Mesenchymal stem cell (in vitro differentiated cells and primary cell): ENCODE measurements at regions not wholly inside any gene's neighbourhood (a gene's known extent, or its start where the extent isn't known, plus 50 kb on each side); places are given as distances from the start of the nearest gene placed in this dataset.

Source experiments
- DNase-seq: peaks from one replicate; pipeline ENCODE4 v3.0.0-alpha.2; 2013
- H2AFZ ChIP-seq: one replicate; pipeline ENCODE4 v1.6.1; 2013; ENCODE audit warnings: low read depth, mild to moderate bottlenecking, control low read depth, inconsistent platforms, low read length, moderate library complexity
- H2AK5ac ChIP-seq: 2 replicates; pipeline ENCODE4 v1.6.1; 2013; ENCODE audit warnings: low read length, moderate library complexity, mild to moderate bottlenecking, inconsistent platforms; ENCODE audit not compliant: severe bottlenecking
- H2BK120ac ChIP-seq: one replicate; pipeline ENCODE4 v1.6.1; 2013; ENCODE audit warnings: low read depth, mild to moderate bottlenecking, inconsistent platforms, low read length, moderate library complexity
- H2BK12ac ChIP-seq, 2 experiments: one replicate each; pipeline ENCODE4 v1.6.1; 2013; ENCODE audit warnings: inconsistent platforms in 2 of 2, low read length in 2 of 2, mild to moderate bottlenecking in 2 of 2, moderate library complexity in 2 of 2, control low read depth in 1 of 2
- H2BK15ac ChIP-seq: one replicate; pipeline ENCODE4 v1.6.1; 2013; ENCODE audit warnings: mild to moderate bottlenecking, low read depth, inconsistent platforms; ENCODE audit not compliant: poor library complexity, severe bottlenecking
- H2BK5ac ChIP-seq: 2 replicates; pipeline ENCODE4 v1.6.1; 2013; ENCODE audit warnings: low read depth, mild to moderate bottlenecking, low read length, control low read depth, inconsistent platforms; ENCODE audit not compliant: poor library complexity, severe bottlenecking
- H3K14ac ChIP-seq, 2 experiments: one replicate each; pipeline ENCODE4 v1.6.1; 2013; ENCODE audit warnings: inconsistent platforms in 2 of 2, low read length in 2 of 2, control low read depth in 1 of 2, mild to moderate bottlenecking in 1 of 2, moderate library complexity in 1 of 2
- H3K18ac ChIP-seq, 2 experiments: one replicate each; pipeline ENCODE4 v1.6.1; 2013; ENCODE audit warnings: inconsistent platforms in 2 of 2, low read length in 2 of 2, control low read depth in 1 of 2, low read depth in 1 of 2, mild to moderate bottlenecking in 1 of 2
- H3K23ac ChIP-seq, 2 experiments: one replicate each; pipeline ENCODE4 v1.6.1; 2013; ENCODE audit warnings: inconsistent platforms in 2 of 2, low read length in 2 of 2, mild to moderate bottlenecking in 2 of 2, moderate library complexity in 2 of 2, control low read depth in 1 of 2
- H3K27ac ChIP-seq: 2 replicates; pipeline ENCODE4 v1.5.1; 2013; ENCODE audit warnings: mild to moderate bottlenecking, moderate library complexity, low read length, control low read depth, inconsistent platforms; ENCODE audit not compliant: poor library complexity, severe bottlenecking
- H3K27me3 ChIP-seq, 2 experiments: 2 replicates each; pipeline versions ENCODE4 v1.6.1 to v1.7.0; 2013; ENCODE audit warnings: low read length in 2 of 2, mild to moderate bottlenecking in 2 of 2, moderate library complexity in 2 of 2, control low read depth in 1 of 2, inconsistent platforms in 1 of 2; ENCODE audit not compliant: control insufficient read depth in 1 of 2, insufficient read depth in 1 of 2
- H3K36me3 ChIP-seq, 2 experiments: 2 replicates each; pipeline versions ENCODE4 v1.6.1 to v1.7.0; 2013; ENCODE audit warnings: low read length in 2 of 2, control low read depth in 1 of 2, inconsistent platforms in 1 of 2, low read depth in 1 of 2, mild to moderate bottlenecking in 1 of 2; ENCODE audit not compliant: insufficient read depth in 2 of 2, control insufficient read depth in 1 of 2
- H3K4ac ChIP-seq, 2 experiments: one replicate each; pipeline ENCODE4 v1.6.1; 2013; ENCODE audit warnings: inconsistent platforms in 2 of 2, low read length in 2 of 2, mild to moderate bottlenecking in 2 of 2, moderate library complexity in 2 of 2, control low read depth in 1 of 2, low read depth in 1 of 2
- H3K4me1 ChIP-seq: 2 replicates; pipeline ENCODE4 v1.6.1; 2013; ENCODE audit warnings: low read depth, low read length, control low read depth; ENCODE audit not compliant: control insufficient read depth, insufficient read depth
- H3K4me2 ChIP-seq: 2 replicates; pipeline ENCODE4 v1.6.1; 2013; ENCODE audit warnings: low read length, mild to moderate bottlenecking, inconsistent platforms; ENCODE audit not compliant: poor library complexity, severe bottlenecking
- H3K4me3 ChIP-seq, 2 experiments: 2 replicates each; pipeline versions ENCODE4 v1.5.1 to v1.7.0; 2013; ENCODE audit warnings: low read length in 2 of 2, mild to moderate bottlenecking in 2 of 2, control low read depth in 1 of 2, low read depth in 1 of 2; ENCODE audit not compliant: insufficient read depth in 1 of 2
- H3K79me1 ChIP-seq: replicated peaks from 2 replicates; pipeline ENCODE4 v1.6.1; 2013; ENCODE audit warnings: mild to moderate bottlenecking, control low read depth, low read length, inconsistent platforms; ENCODE audit not compliant: poor library complexity, severe bottlenecking
- H3K9ac ChIP-seq: 2 replicates; pipeline ENCODE4 v1.7.0; 2013; ENCODE audit warnings: mild to moderate bottlenecking, low read length, moderate library complexity
- H3K9me3 ChIP-seq: 2 replicates; pipeline ENCODE4 v1.7.0; 2013; ENCODE audit warnings: mild to moderate bottlenecking, low read length; ENCODE audit not compliant: control insufficient read depth
- H4K8ac ChIP-seq: one replicate; pipeline ENCODE4 v1.6.1; 2013; ENCODE audit warnings: inconsistent platforms, mild to moderate bottlenecking, low read length, moderate library complexity
- H4K91ac ChIP-seq: one replicate; pipeline ENCODE4 v1.6.1; 2013; ENCODE audit warnings: mild to moderate bottlenecking, low read length, inconsistent platforms
- WGBS: methylation state at CpG from one replicate; pipeline ENCODE4 v1.1.7; 2013; ENCODE audit warnings: mixed read lengths; 5-methylcytosine and 5-hydroxymethylcytosine counted together

DNA sequence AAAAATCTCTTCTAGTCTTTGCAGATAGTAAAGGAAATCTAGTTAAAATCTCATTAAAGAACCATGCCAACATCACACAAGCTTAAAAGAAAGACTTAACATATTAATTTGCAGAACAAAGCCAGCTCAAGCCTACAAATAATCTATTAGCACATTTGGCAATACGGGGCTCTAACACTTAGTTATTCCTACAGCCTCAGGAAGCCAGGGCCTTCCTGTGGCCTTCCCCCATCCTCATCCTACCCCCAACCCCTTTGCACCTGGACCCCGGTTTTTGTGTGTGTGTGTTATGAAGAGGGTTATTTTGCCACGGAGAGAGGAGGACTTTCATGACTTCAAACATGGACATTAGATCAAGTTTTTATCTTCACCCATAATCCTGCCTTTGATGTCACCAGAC is 64.6 kb downstream of the FOXB2 start:
- Histone ChIP-seq H2BK5ac (no peak overlapping the region), H4K91ac (no peak overlapping the region), H3K23ac (no peak overlapping the region), H3K9ac (no peak overlapping the region), H3K79me1 (no peaks in the 10 kb centered on the region), H3K9me3 (peaks cover 11% of the 10 kb centered on the region), H3K36me3 (no peaks in the 10 kb centered on the region), H3K4me3 (no peak overlapping the region), H3K27me3 (peaks cover 20 to 49% of the 10 kb centered on the region in 2 experiments), H2AK5ac (no peak overlapping the region), H3K27ac (no peak overlapping the region), H3K4me2 (no peak overlapping the region), H3K14ac (no peak overlapping the region), H3K4me1 (no peaks in the 10 kb centered on the region), H2BK15ac (no peak overlapping the region), H2BK12ac (no peak overlapping the region), H3K18ac (no peak overlapping the region), H4K8ac (no peak overlapping the region), H3K4ac (no peak overlapping the region), H2BK120ac (no peak overlapping the region), H2AFZ (no peak overlapping the region)
- WGBS = 14% methylated on average over 1 of the region's 3 CpGs
- no peak for DNase-seq

DNA sequence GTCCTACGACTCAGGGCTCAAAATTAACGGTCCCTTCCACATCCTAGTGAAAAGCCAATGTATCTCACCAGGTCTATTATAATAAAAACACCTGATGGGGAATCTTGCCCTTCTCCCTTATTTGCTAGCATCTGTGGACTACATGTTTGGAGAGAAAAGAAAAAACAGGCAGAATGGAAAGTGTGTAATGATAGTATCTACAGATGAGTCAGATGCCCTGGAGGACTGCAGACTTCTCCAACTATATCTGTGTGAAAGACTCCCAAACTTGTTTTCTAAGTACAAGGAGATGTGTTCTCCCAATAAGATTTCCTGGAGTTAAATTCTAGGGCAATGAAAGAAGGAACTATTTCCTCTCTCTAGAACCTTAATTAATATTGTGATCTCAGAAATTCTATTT is 66.0 kb downstream of the FOXB2 start:
- H3K4me1 ChIP-seq = no peaks in the 10 kb centered on the region
- H3K9ac ChIP-seq = no peak overlapping the region
- no peak overlapping the region for H3K18ac ChIP-seq
- no peaks in the 10 kb centered on the region for H3K36me3 ChIP-seq
- no peak for DNase-seq
- no peak overlapping the region for H3K4me2 ChIP-seq
- 28% methylated on average over 2 of the region's 2 CpGs for WGBS
- no peak overlapping the region for H3K14ac ChIP-seq
- H3K9me3 ChIP-seq = no peaks in the 10 kb centered on the region
- no peaks in the 10 kb centered on the region for H3K79me1 ChIP-seq
- no peak overlapping the region for H2BK12ac ChIP-seq
- H2BK5ac ChIP-seq = no peak overlapping the region
- H3K27ac ChIP-seq = no peak overlapping the region
- H3K4me3 ChIP-seq = no peak overlapping the region
- H2BK120ac ChIP-seq = no peak overlapping the region
- no peak overlapping the region for H2AFZ ChIP-seq
- no peak overlapping the region for H4K91ac ChIP-seq
- no peak overlapping the region for H2AK5ac ChIP-seq
- no peak overlapping the region for H3K4ac ChIP-seq
- no peak overlapping the region for H3K23ac ChIP-seq
- H4K8ac ChIP-seq = no peak overlapping the region
- H2BK15ac ChIP-seq = no peak overlapping the region
- H3K27me3 ChIP-seq = peaks cover 20 to 53% of the 10 kb centered on the region in 2 experiments

DNA sequence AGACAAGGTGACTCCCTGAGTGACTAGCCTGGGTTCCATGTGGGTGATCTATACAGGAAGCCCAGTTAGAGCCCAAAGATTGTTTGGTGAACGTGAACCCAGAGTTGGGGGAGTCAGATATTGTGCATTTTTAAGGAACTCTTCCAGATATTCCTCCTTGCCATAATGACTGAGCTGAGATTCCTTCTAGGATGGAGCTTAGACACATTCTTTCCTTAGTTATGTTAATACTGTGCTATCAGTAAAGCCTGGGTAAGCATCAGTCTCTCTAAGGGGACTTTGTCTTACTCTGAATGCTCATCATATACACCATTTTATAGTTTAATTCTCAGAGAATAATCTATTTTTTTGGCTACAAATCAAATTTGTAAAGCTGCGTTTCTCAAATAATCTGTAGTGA is 68.1 kb downstream of the FOXB2 start:
- no peak for DNase-seq
- Histone ChIP-seq H3K27me3 (peaks cover 20 to 53% of the 10 kb centered on the region in 2 experiments), H4K91ac (no peak overlapping the region), H3K4me2 (no peak overlapping the region), H2BK15ac (no peak overlapping the region), H4K8ac (no peak overlapping the region), H3K79me1 (no peaks in the 10 kb centered on the region), H3K9me3 (no peaks in the 10 kb centered on the region), H3K36me3 (no peaks in the 10 kb centered on the region), H2AFZ (no peak overlapping the region), H2BK5ac (no peak overlapping the region), H2BK12ac (no peak overlapping the region), H3K18ac (no peak overlapping the region), H3K14ac (no peak overlapping the region), H3K27ac (no peak overlapping the region), H3K4me3 (no peak overlapping the region), H3K4ac (no peak overlapping the region), H3K4me1 (no peaks in the 10 kb centered on the region), H3K9ac (no peak overlapping the region), H3K23ac (no peak overlapping the region), H2AK5ac (no peak overlapping the region), H2BK120ac (no peak overlapping the region)
- WGBS = 71% methylated on average over 1 of the region's 2 CpGs

DNA sequence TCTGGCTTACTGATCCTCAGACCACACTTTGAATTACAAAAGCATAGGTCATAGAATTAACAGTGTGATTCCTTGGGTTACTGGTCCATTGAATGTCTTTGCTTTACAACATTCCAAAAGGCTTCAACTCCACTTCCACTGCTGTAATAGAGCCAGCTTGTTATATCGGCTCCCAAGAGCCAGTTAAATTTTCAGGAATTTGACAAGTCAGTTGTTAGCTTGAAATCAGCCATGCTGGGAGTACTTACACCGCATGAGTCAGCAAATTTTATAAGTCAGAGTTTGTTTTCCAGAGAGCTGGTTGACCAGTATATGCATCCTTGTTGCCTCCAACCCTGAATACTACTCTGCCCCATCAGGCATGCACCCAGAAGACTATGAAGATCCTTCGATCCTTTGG is 73.1 kb downstream of the FOXB2 start:
- H3K9ac ChIP-seq = no peak overlapping the region
- no peak overlapping the region for H2BK120ac ChIP-seq
- H3K14ac ChIP-seq = no peak overlapping the region
- no peak overlapping the region for H2BK5ac ChIP-seq
- H4K8ac ChIP-seq = no peak overlapping the region
- WGBS = 57% methylated on average over 3 of the region's 3 CpGs
- no peak overlapping the region for H3K27ac ChIP-seq
- no peak overlapping the region for H2AFZ ChIP-seq
- no peaks in the 10 kb centered on the region for H3K4me1 ChIP-seq
- H3K4me2 ChIP-seq = no peak overlapping the region
- DNase-seq = no peak
- H3K4me3 ChIP-seq = no peak overlapping the region
- no peak overlapping the region for H2BK12ac ChIP-seq
- no peaks in the 10 kb centered on the region for H3K36me3 ChIP-seq
- no peak overlapping the region for H3K4ac ChIP-seq
- H3K27me3 ChIP-seq = peaks cover 0 to 15% of the 10 kb centered on the region in 2 experiments
- no peak overlapping the region for H4K91ac ChIP-seq
- no peak overlapping the region for H3K23ac ChIP-seq
- no peaks in the 10 kb centered on the region for H3K9me3 ChIP-seq
- H2BK15ac ChIP-seq = no peak overlapping the region
- no peaks in the 10 kb centered on the region for H3K79me1 ChIP-seq
- H3K18ac ChIP-seq = no peak overlapping the region
- no peak overlapping the region for H2AK5ac ChIP-seq
